IMR-90 (cell line): ENCODE measurements at regions not wholly inside any gene's neighbourhood (a gene's known extent, or its start where the extent isn't known, plus 50 kb on each side); places are given as distances from the start of the nearest gene placed in this dataset.

ENCODE experiments used
- ATAC-seq: fragments of 200-7000 bp; cut with Tn5 transposase; 2 replicates; pipeline ENCODE4 v1.9.1; 2020; ENCODE audit warnings: low read depth, mild to moderate bottlenecking, moderate library complexity
- BruUV-seq: library from RNA; stranded (reverse); fragments of 400-500 nt; replicated peaks from 2 replicates; lab custom pipeline; 2021; lab: Mats Ljungman, UMichigan
- CTCF ChIA-PET: fragments of 300-600 bp; formaldehyde crosslinking; extraction: SDS; loops from one replicate; lab custom pipeline; 2021; ENCODE audit warnings: antibody characterized with exemption; lab: Yijun Ruan, JAX
- POLR2A ChIA-PET: fragments of 300-600 bp; sonication (Branson Sonifier 250); formaldehyde crosslinking; loops from one replicate; lab custom pipeline; 2022; ENCODE audit warnings: antibody characterized with exemption; ENCODE audit not compliant: unreplicated experiment; lab: Charles Lee
- DNase-seq: peaks from one replicate; pipeline ENCODE4 v3.0.0; 2013
- H2AFZ ChIP-seq: replicated peaks from 2 replicates; pipeline ENCODE3; 2013; ENCODE audit warnings: low read length, mild to moderate bottlenecking; ENCODE audit not compliant: poor library complexity
- H2AK5ac ChIP-seq: 2 replicates; pipeline ENCODE4 v1.6.1; 2013; ENCODE audit warnings: low read depth, low read length, inconsistent platforms
- H2AK9ac ChIP-seq: replicated peaks from 2 replicates; pipeline ENCODE3; 2013; ENCODE audit warnings: mild to moderate bottlenecking, low read depth, low read length, moderate library complexity; ENCODE audit not compliant: poor library complexity
- H2BK120ac ChIP-seq: 2 replicates; pipeline ENCODE4 v1.6.1; 2013; ENCODE audit warnings: low read depth, low read length, inconsistent platforms
- H2BK15ac ChIP-seq: 3 replicates; pipeline ENCODE4 v1.6.1; 2013; ENCODE audit warnings: low read depth, low read length, inconsistent platforms
- H2BK20ac ChIP-seq: 2 replicates; pipeline ENCODE4 v1.6.1; 2013; ENCODE audit warnings: low read depth, mild to moderate bottlenecking, inconsistent platforms, low read length, moderate library complexity
- H2BK5ac ChIP-seq: 2 replicates; pipeline ENCODE4 v1.6.1; 2013; ENCODE audit warnings: mild to moderate bottlenecking, low read depth, low read length, inconsistent platforms; ENCODE audit not compliant: poor library complexity, severe bottlenecking
- H3K14ac ChIP-seq: replicated peaks from 2 replicates; pipeline ENCODE4 v1.6.1; 2013; ENCODE audit warnings: low read depth, low read length, inconsistent platforms
- H3K18ac ChIP-seq: 2 replicates; pipeline ENCODE4 v1.6.1; 2013; ENCODE audit warnings: low read depth, low read length, control low read depth
- H3K23ac ChIP-seq: 2 replicates; pipeline ENCODE4 v1.6.1; 2013; ENCODE audit warnings: low read depth, low read length, inconsistent platforms
- H3K27ac ChIP-seq: 2 replicates; pipeline ENCODE4 v1.5.1; 2013; ENCODE audit warnings: mild to moderate bottlenecking, control low read depth, low read length; ENCODE audit not compliant: insufficient read depth
- H3K27me3 ChIP-seq: 2 replicates; pipeline ENCODE4 v1.6.1; 2013; ENCODE audit warnings: low read length; ENCODE audit not compliant: control insufficient read depth, insufficient read depth
- H3K36me3 ChIP-seq: 2 replicates; pipeline ENCODE4 v1.6.1; 2013; ENCODE audit warnings: low read length, mixed read lengths; ENCODE audit not compliant: control insufficient read depth, insufficient read depth
- H3K4ac ChIP-seq: 2 replicates; pipeline ENCODE4 v1.6.1; 2013; ENCODE audit warnings: low read depth, low read length, inconsistent platforms
- H3K4me1 ChIP-seq: 2 replicates; pipeline ENCODE4 v1.6.1; 2013; ENCODE audit warnings: low read length, mixed read lengths; ENCODE audit not compliant: control insufficient read depth, insufficient read depth
- H3K4me2 ChIP-seq: 2 replicates; pipeline ENCODE4 v1.6.1; 2013; ENCODE audit warnings: low read depth, mild to moderate bottlenecking, control low read depth, low read length, moderate library complexity
- H3K4me3 ChIP-seq: 2 replicates; pipeline ENCODE4 v1.5.1; 2013; ENCODE audit warnings: low read depth, mild to moderate bottlenecking, control low read depth, low read length, moderate library complexity; ENCODE audit not compliant: insufficient read depth
- H3K56ac ChIP-seq: 2 replicates; pipeline ENCODE4 v1.6.1; 2013; ENCODE audit warnings: low read length, inconsistent platforms; ENCODE audit not compliant: insufficient read depth; ENCODE audit errors: extremely low read depth
- H3K79me1 ChIP-seq, 2 experiments: 2 replicates each; pipeline ENCODE4 v1.6.1; 2013; ENCODE audit warnings: low read length in 2 of 2, inconsistent platforms in 1 of 2, low read depth in 1 of 2
- H3K9ac ChIP-seq: 2 replicates; pipeline ENCODE4 v1.6.1; 2013; ENCODE audit warnings: low read depth, low read length, control low read depth
- H3K9me1 ChIP-seq: 2 replicates; pipeline ENCODE4 v1.6.1; 2013; ENCODE audit warnings: low read length, inconsistent platforms; ENCODE audit not compliant: insufficient read depth
- H3K9me3 ChIP-seq: 2 replicates; pipeline ENCODE4 v1.6.1; 2013; ENCODE audit warnings: low read length; ENCODE audit not compliant: control insufficient read depth, insufficient read depth
- H4K20me1 ChIP-seq: 2 replicates; pipeline ENCODE4 v1.6.1; 2013; ENCODE audit warnings: low read length, inconsistent platforms; ENCODE audit not compliant: insufficient read depth
- H4K5ac ChIP-seq: 2 replicates; pipeline ENCODE4 v1.6.1; 2013; ENCODE audit warnings: mild to moderate bottlenecking, low read depth, low read length, control low read depth
- H4K8ac ChIP-seq, 2 experiments: 2 replicates each; pipeline ENCODE4 v1.6.1; 2013; ENCODE audit warnings: low read depth in 2 of 2, low read length in 2 of 2, control low read depth in 1 of 2, inconsistent platforms in 1 of 2
- H4K91ac ChIP-seq: 2 replicates; pipeline ENCODE4 v1.6.1; 2013; ENCODE audit warnings: low read depth, low read length, inconsistent platforms; ENCODE audit not compliant: insufficient read depth
- BHLHE40 ChIP-seq: fragments of 150-350 bp; IDR thresholded peaks from 2 replicates; pipeline ENCODE4 v1.6.1; 2016; ENCODE audit warnings: mild to moderate bottlenecking, low read depth, low read length
- CEBPB ChIP-seq: IDR thresholded peaks from 2 replicates; pipeline ENCODE4 v1.6.1; 2012; ENCODE audit warnings: low read depth, low read length, improper control_type of control experiment
- CHD1 ChIP-seq: IDR thresholded peaks from 2 replicates; pipeline ENCODE4 v1.6.1; 2012; ENCODE audit warnings: low read depth, low read length, improper control_type of control experiment
- CTCF ChIP-seq: conservative IDR thresholded peaks from 2 replicates; pipeline ENCODE4 v1.5.1; 2012; ENCODE audit warnings: mild to moderate bottlenecking, low read depth, low read length, improper control_type of control experiment
- ELK1 ChIP-seq: fragments of 150-350 bp; IDR thresholded peaks from 2 replicates; pipeline ENCODE4 v1.6.1; 2016; ENCODE audit warnings: low read depth, mild to moderate bottlenecking, low read length, moderate library complexity, borderline replicate concordance
- FOS ChIP-seq: fragments of 150-350 bp; IDR thresholded peaks from 2 replicates; pipeline ENCODE4 v1.6.1; 2016; ENCODE audit warnings: low read depth, low read length
- MAFK ChIP-seq: IDR thresholded peaks from 2 replicates; pipeline ENCODE4 v1.6.1; 2012; ENCODE audit warnings: low read depth, low read length, improper control_type of control experiment
- MAZ ChIP-seq: IDR thresholded peaks from 2 replicates; pipeline ENCODE4 v1.6.1; 2012; ENCODE audit warnings: low read depth, mild to moderate bottlenecking, low read length, improper control_type of control experiment, moderate library complexity, borderline replicate concordance
- MXI1 ChIP-seq: IDR thresholded peaks from 2 replicates; pipeline ENCODE4 v1.6.1; 2012; ENCODE audit warnings: low read depth, mild to moderate bottlenecking, low read length, moderate library complexity, borderline replicate concordance
- NFE2L2 ChIP-seq: fragments of 150-350 bp; IDR thresholded peaks from 2 replicates; pipeline ENCODE4 v1.6.1; 2016; ENCODE audit warnings: low read depth, mild to moderate bottlenecking, low read length
- POLR2A ChIP-seq: IDR thresholded peaks from 2 replicates; pipeline ENCODE4 v1.6.1; 2012; ENCODE audit warnings: mild to moderate bottlenecking, low read depth, low read length
- RAD21 ChIP-seq: IDR thresholded peaks from 2 replicates; pipeline ENCODE4 v1.6.1; 2012; ENCODE audit warnings: low read length, improper control_type of control experiment
- RCOR1 ChIP-seq: IDR thresholded peaks from 2 replicates; pipeline ENCODE4 v1.6.1; 2012; ENCODE audit warnings: mild to moderate bottlenecking, low read length, improper control_type of control experiment; ENCODE audit not compliant: insufficient replicate concordance
- RFX5 ChIP-seq: IDR thresholded peaks from 2 replicates; pipeline ENCODE4 v1.8.0; 2012; ENCODE audit warnings: low read depth, mild to moderate bottlenecking, low read length, moderate library complexity
- USF2 ChIP-seq: fragments of 150-350 bp; IDR thresholded peaks from 2 replicates; pipeline ENCODE4 v1.6.1; 2017; ENCODE audit warnings: mild to moderate bottlenecking, antibody characterized with exemption, low read length, low read depth
- WGBS, 2 experiments: methylation state at CpG; one replicate each; pipeline versions ENCODE4 v1.1.5 to v1.1.7; 2013; ENCODE audit warnings: missing lambda C conversion rate in 2 of 2; ENCODE audit not compliant: insufficient read length in 1 of 2; ENCODE audit errors: extremely low coverage in 2 of 2; 5-methylcytosine and 5-hydroxymethylcytosine counted together
- dilution Hi-C: fragments of 300-500 bp; cut with HindIII; formaldehyde crosslinking; loops from one replicate; pipeline ENCODE4 v1.14.3; 2018; ENCODE audit warnings: low sequenced_read_pairs; ENCODE audit not compliant: unreplicated experiment
- in situ Hi-C: fragments of 300-500 bp; cut with MboI; formaldehyde crosslinking; loops from 3 replicates; pipeline ENCODE4 v1.14.3; 2019; ENCODE audit warnings: low sequenced_read_pairs, inconsistent platforms, mixed read lengths
- intact Hi-C: fragments of 100-400 bp; cut with micrococcal nuclease; formaldehyde crosslinking; loops from 2 replicates; pipeline ENCODE4 v1.10.0; 2022

GRCh38 chr2:145860083-145860482, 1340.2 kb upstream of the ZEB2 start:
- no peak overlapping the region for H2AK9ac ChIP-seq
- no peaks in the 10 kb centered on the region for H3K9me1 ChIP-seq
- no peak overlapping the region for H3K4me3 ChIP-seq
- ChIA-PET CTCF (interaction anchor here (0.7 kb wide), 1 partner anchor 102 kb away, joined by 3 read pairs; no protein-coding TSS in a partner anchor), POLR2A (no interaction called here)
- H4K5ac ChIP-seq = no peak overlapping the region
- H4K91ac ChIP-seq = no peak overlapping the region
- dilution Hi-C loops = no loop called here
- WGBS, 2 experiments = no CpG with 5 or more reads among the region's 1 CpG
- intact Hi-C loops = no loop called here
- no peak overlapping the region for H3K27ac ChIP-seq
- no peak for DNase-seq
- H4K20me1 ChIP-seq = no peaks in the 10 kb centered on the region
- no peak overlapping the region for H3K4me2 ChIP-seq
- no peak overlapping the region for H3K9ac ChIP-seq
- no peak overlapping the region for H3K56ac ChIP-seq
- H3K18ac ChIP-seq = no peak overlapping the region
- no peaks in the 10 kb centered on the region for H3K9me3 ChIP-seq
- H3K36me3 ChIP-seq = no peaks in the 10 kb centered on the region
- H3K27me3 ChIP-seq = no peaks in the 10 kb centered on the region; the same call in 1 of the 2 replicates
- H3K14ac ChIP-seq = no peak overlapping the region
- H2BK120ac ChIP-seq = no peak overlapping the region
- no peak overlapping the region for H2AK5ac ChIP-seq
- H2BK20ac ChIP-seq = no peak overlapping the region
- BruUV-seq = no TSS peak
- no peaks in the 10 kb centered on the region for H3K4me1 ChIP-seq
- no peak overlapping the region for H2BK5ac ChIP-seq
- H3K23ac ChIP-seq = no peak overlapping the region
- no peak overlapping the region for H4K8ac ChIP-seq
- H2AFZ ChIP-seq = no peak overlapping the region
- no peak overlapping the region for H2BK15ac ChIP-seq
- ATAC-seq = no peak
- in situ Hi-C loops = no loop called here
- H3K4ac ChIP-seq = no peak overlapping the region
- TF ChIP-seq BHLHE40 = no peak
- TF ChIP-seq CHD1 = no peak
- no peak for TF ChIP-seq CEBPB
- no peak for TF ChIP-seq CTCF
- TF ChIP-seq FOS = no peak
- TF ChIP-seq MAZ = no peak
- no peak for TF ChIP-seq ELK1
- no peak for TF ChIP-seq RAD21
- no peak for TF ChIP-seq MAFK
- no peak for TF ChIP-seq NFE2L2
- TF ChIP-seq MXI1 = no peak
- no peak for TF ChIP-seq RCOR1
- TF ChIP-seq USF2 = no peak
- no peak for TF ChIP-seq POLR2A
- no peak for TF ChIP-seq RFX5
- no peaks in the 10 kb centered on the region for H3K79me1 ChIP-seq
